ENCODE measurements at regions not wholly inside any gene's neighbourhood (a gene's known extent, or its start where the extent isn't known, plus 50 kb on each side); places are given as distances from the start of the nearest gene placed in this dataset.

- peaks cover 0 to 4% of the 10 kb centered on the region in 2 donors for H3K9me3 ChIP-seq (ENCODE audit: control insufficient read depth in 2 of 2, insufficient read depth in 1 of 2, low read length in 1 of 2)
- no peak for DNase-seq (ENCODE audit: low read depth in 6 of 9, low spot score in 9 of 9)
- H3K4me1 ChIP-seq (ENCODE audit: control insufficient read depth in 2 of 2, insufficient read depth in 2 of 2, low read length in 2 of 2), result peaks cover 0 to 11% of the 10 kb centered on the region in 2 donors
- no peaks in the 10 kb centered on the region for H3K36me3 ChIP-seq (ENCODE audit: control insufficient read depth in 2 of 2, insufficient read depth in 2 of 2, low read length in 1 of 2)
- WGBS, result 44% methylated on average over 4 of the region's 4 CpGs
- H3K4me3 ChIP-seq (ENCODE audit: low read length in 2 of 2), result no peak overlapping the region
- no peak overlapping the region for H3K27ac ChIP-seq (ENCODE audit: low read depth in 1 of 2, low read length in 1 of 2)
- no peaks in the 10 kb centered on the region for H3K27me3 ChIP-seq (ENCODE audit: control insufficient read depth in 2 of 2, insufficient read depth in 1 of 2, low read length in 1 of 2)
Measured at GRCh38 chr11:69402251-69402887, 79.1 kb upstream of the LINC01488 start.

GRCh38 chr11:69403556-69404215, 77.8 kb upstream of the LINC01488 start:
- Histone ChIP-seq H3K4me3 (ENCODE audit: low read length in 2 of 2) (no peak overlapping the region), H3K9me3 (ENCODE audit: control insufficient read depth in 2 of 2, insufficient read depth in 1 of 2, low read length in 1 of 2) (peaks cover 0 to 4% of the 10 kb centered on the region in 2 donors), H3K27me3 (ENCODE audit: control insufficient read depth in 2 of 2, insufficient read depth in 1 of 2, low read length in 1 of 2) (no peaks in the 10 kb centered on the region), H3K27ac (ENCODE audit: low read depth in 1 of 2, low read length in 1 of 2) (no peak overlapping the region), H3K4me1 (ENCODE audit: control insufficient read depth in 2 of 2, insufficient read depth in 2 of 2, low read length in 2 of 2) (peaks cover 0 to 11% of the 10 kb centered on the region in 2 donors), H3K36me3 (ENCODE audit: control insufficient read depth in 2 of 2, insufficient read depth in 2 of 2, low read length in 1 of 2) (no peaks in the 10 kb centered on the region)
- DNase-seq (ENCODE audit: low read depth in 6 of 9, low spot score in 9 of 9), result no peak
- 91% methylated on average over 8 of the region's 8 CpGs for WGBS

- H3K4me3 ChIP-seq (ENCODE audit: low read length in 2 of 2), result no peak overlapping the region
- no peak overlapping the region for H3K27ac ChIP-seq (ENCODE audit: low read depth in 1 of 2, low read length in 1 of 2)
- peaks cover 0 to 11% of the 10 kb centered on the region in 2 donors for H3K4me1 ChIP-seq (ENCODE audit: control insufficient read depth in 2 of 2, insufficient read depth in 2 of 2, low read length in 2 of 2)
- H3K27me3 ChIP-seq (ENCODE audit: control insufficient read depth in 2 of 2, insufficient read depth in 1 of 2, low read length in 1 of 2), result no peaks in the 10 kb centered on the region
- DNase-seq (ENCODE audit: low read depth in 6 of 9, low spot score in 9 of 9), result no peak
- no peaks in the 10 kb centered on the region for H3K36me3 ChIP-seq (ENCODE audit: control insufficient read depth in 2 of 2, insufficient read depth in 2 of 2, low read length in 1 of 2)
- WGBS, result 91% methylated on average over 3 of the region's 3 CpGs
- peaks cover 0 to 4% of the 10 kb centered on the region in 2 donors for H3K9me3 ChIP-seq (ENCODE audit: control insufficient read depth in 2 of 2, insufficient read depth in 1 of 2, low read length in 1 of 2)
Measured at GRCh38 chr11:69406060-69406459, 75.4 kb upstream of the LINC01488 start.

- Histone ChIP-seq H3K27me3 (ENCODE audit: control insufficient read depth in 2 of 2, insufficient read depth in 1 of 2, low read length in 1 of 2) (peaks cover 0 to 5% of the 10 kb centered on the region in 2 donors), H3K4me1 (ENCODE audit: control insufficient read depth in 2 of 2, insufficient read depth in 2 of 2, low read length in 2 of 2) (peaks cover 0 to 3% of the 10 kb centered on the region in 2 donors), H3K9me3 (ENCODE audit: control insufficient read depth in 2 of 2, insufficient read depth in 1 of 2, low read length in 1 of 2) (no peaks in the 10 kb centered on the region), H3K27ac (ENCODE audit: low read depth in 1 of 2, low read length in 1 of 2) (no peak overlapping the region), H3K4me3 (ENCODE audit: low read length in 2 of 2) (no peak overlapping the region), H3K36me3 (ENCODE audit: control insufficient read depth in 2 of 2, insufficient read depth in 2 of 2, low read length in 1 of 2) (no peaks in the 10 kb centered on the region)
- peak in 3 of 9 donors; percentile 16 to 34 (median 26) for DNase-seq (ENCODE audit: low read depth in 6 of 9, low spot score in 9 of 9)
- WGBS, result 63% methylated on average over 13 of the region's 13 CpGs
Measured at GRCh38 chr11:69409812-69410645, 71.4 kb upstream of the LINC01488 start.

GRCh38 chr11:69411257-69411924, 70.1 kb upstream of the LINC01488 start:
- no peaks in the 10 kb centered on the region for H3K9me3 ChIP-seq (ENCODE audit: control insufficient read depth in 2 of 2, insufficient read depth in 1 of 2, low read length in 1 of 2)
- 88% methylated on average over 8 of the region's 8 CpGs for WGBS
- DNase-seq (ENCODE audit: low read depth in 6 of 9, low spot score in 9 of 9), result peak in 1 of 9 donors; percentile 5
- H3K27me3 ChIP-seq (ENCODE audit: control insufficient read depth in 2 of 2, insufficient read depth in 1 of 2, low read length in 1 of 2), result peaks cover 0 to 13% of the 10 kb centered on the region in 2 donors
- H3K4me1 ChIP-seq (ENCODE audit: control insufficient read depth in 2 of 2, insufficient read depth in 2 of 2, low read length in 2 of 2), result peaks cover 0 to 3% of the 10 kb centered on the region in 2 donors
- no peak overlapping the region for H3K27ac ChIP-seq (ENCODE audit: low read depth in 1 of 2, low read length in 1 of 2)
- H3K36me3 ChIP-seq (ENCODE audit: control insufficient read depth in 2 of 2, insufficient read depth in 2 of 2, low read length in 1 of 2), result no peaks in the 10 kb centered on the region
- H3K4me3 ChIP-seq (ENCODE audit: low read length in 2 of 2), result no peak overlapping the region

- Histone ChIP-seq H3K27me3 (ENCODE audit: control insufficient read depth in 2 of 2, insufficient read depth in 1 of 2, low read length in 1 of 2) (peaks cover 0 to 19% of the 10 kb centered on the region in 2 donors), H3K4me3 (ENCODE audit: low read length in 2 of 2) (no peak overlapping the region), H3K27ac (ENCODE audit: low read depth in 1 of 2, low read length in 1 of 2) (no peak overlapping the region), H3K36me3 (ENCODE audit: control insufficient read depth in 2 of 2, insufficient read depth in 2 of 2, low read length in 1 of 2) (no peaks in the 10 kb centered on the region), H3K9me3 (ENCODE audit: control insufficient read depth in 2 of 2, insufficient read depth in 1 of 2, low read length in 1 of 2) (no peaks in the 10 kb centered on the region), H3K4me1 (ENCODE audit: control insufficient read depth in 2 of 2, insufficient read depth in 2 of 2, low read length in 2 of 2) (peaks cover 0 to 3% of the 10 kb centered on the region in 2 donors)
- DNase-seq (ENCODE audit: low read depth in 6 of 9, low spot score in 9 of 9), result no peak
- WGBS, result 97% methylated on average over 16 of the region's 16 CpGs
Measured at GRCh38 chr11:69413015-69413801, 68.3 kb upstream of the LINC01488 start.

GRCh38 chr11:69413993-69414392, 67.5 kb upstream of the LINC01488 start:
- Histone ChIP-seq H3K4me1 (ENCODE audit: control insufficient read depth in 2 of 2, insufficient read depth in 2 of 2, low read length in 2 of 2) (peaks cover 0 to 3% of the 10 kb centered on the region in 2 donors), H3K36me3 (ENCODE audit: control insufficient read depth in 2 of 2, insufficient read depth in 2 of 2, low read length in 1 of 2) (no peaks in the 10 kb centered on the region), H3K27ac (ENCODE audit: low read depth in 1 of 2, low read length in 1 of 2) (no peak overlapping the region), H3K4me3 (ENCODE audit: low read length in 2 of 2) (no peak overlapping the region), H3K9me3 (ENCODE audit: control insufficient read depth in 2 of 2, insufficient read depth in 1 of 2, low read length in 1 of 2) (no peaks in the 10 kb centered on the region), H3K27me3 (ENCODE audit: control insufficient read depth in 2 of 2, insufficient read depth in 1 of 2, low read length in 1 of 2) (peaks cover 0 to 19% of the 10 kb centered on the region in 2 donors)
- 97% methylated on average over 4 of the region's 4 CpGs for WGBS
- no peak for DNase-seq (ENCODE audit: low read depth in 6 of 9, low spot score in 9 of 9)

- DNase-seq (ENCODE audit: low read depth in 6 of 9, low spot score in 9 of 9), result no peak
- Histone ChIP-seq H3K27me3 (ENCODE audit: control insufficient read depth in 2 of 2, insufficient read depth in 1 of 2, low read length in 1 of 2) (peaks cover 0 to 19% of the 10 kb centered on the region in 2 donors), H3K36me3 (ENCODE audit: control insufficient read depth in 2 of 2, insufficient read depth in 2 of 2, low read length in 1 of 2) (no peaks in the 10 kb centered on the region), H3K4me3 (ENCODE audit: low read length in 2 of 2) (no peak overlapping the region), H3K27ac (ENCODE audit: low read depth in 1 of 2, low read length in 1 of 2) (no peak overlapping the region), H3K9me3 (ENCODE audit: control insufficient read depth in 2 of 2, insufficient read depth in 1 of 2, low read length in 1 of 2) (no peaks in the 10 kb centered on the region), H3K4me1 (ENCODE audit: control insufficient read depth in 2 of 2, insufficient read depth in 2 of 2, low read length in 2 of 2) (peaks cover 0 to under 1% of the 10 kb centered on the region in 2 donors)
- 73% methylated on average over 14 of the region's 14 CpGs for WGBS
Measured at GRCh38 chr11:69414773-69415187, 66.7 kb upstream of the LINC01488 start.

All from thymus (tissue), 11 donors.